ENCODE measurements at regions not wholly inside any gene's neighbourhood (a gene's known extent, or its start where the extent isn't known, plus 50 kb on each side); places are given as distances from the start of the nearest gene placed in this dataset.

- TF ChIP-seq CTCF (IDR thresholded peaks at IDR 0.05) (no peak), POLR2A (IDR thresholded peaks at IDR 0.05) (no peak)
Observed at GRCh38 chr1:219476116-219476515, 136.8 kb downstream of the ZC3H11B start.

Measured in heart left ventricle (tissue), 13 donors.